ENCODE measurements at regions not wholly inside any gene's neighbourhood (a gene's known extent, or its start where the extent isn't known, plus 50 kb on each side); places are given as distances from the start of the nearest gene placed in this dataset.

DNA sequence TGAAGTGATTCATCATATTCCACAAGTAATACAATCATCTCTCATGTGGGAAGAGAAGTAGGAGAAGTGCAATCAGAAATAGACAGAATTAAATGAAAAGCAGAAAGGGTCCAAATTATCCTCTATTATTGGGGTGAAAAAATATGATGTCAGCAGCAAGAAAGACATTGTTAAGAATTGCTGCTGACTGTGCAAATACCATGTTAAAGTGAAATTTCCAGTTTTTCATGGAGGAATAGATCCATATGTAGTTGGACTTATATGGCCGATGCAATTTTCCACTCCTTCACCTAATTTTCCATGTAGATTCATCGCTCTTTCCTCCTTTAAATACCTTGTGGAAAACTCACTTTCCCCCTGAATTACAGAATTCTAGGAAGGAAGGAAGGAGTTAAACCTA, 819.8 kb downstream of the GATA3 start:
- DNase-seq (ENCODE audit: low read depth in 2 of 2) = no peak

DNA sequence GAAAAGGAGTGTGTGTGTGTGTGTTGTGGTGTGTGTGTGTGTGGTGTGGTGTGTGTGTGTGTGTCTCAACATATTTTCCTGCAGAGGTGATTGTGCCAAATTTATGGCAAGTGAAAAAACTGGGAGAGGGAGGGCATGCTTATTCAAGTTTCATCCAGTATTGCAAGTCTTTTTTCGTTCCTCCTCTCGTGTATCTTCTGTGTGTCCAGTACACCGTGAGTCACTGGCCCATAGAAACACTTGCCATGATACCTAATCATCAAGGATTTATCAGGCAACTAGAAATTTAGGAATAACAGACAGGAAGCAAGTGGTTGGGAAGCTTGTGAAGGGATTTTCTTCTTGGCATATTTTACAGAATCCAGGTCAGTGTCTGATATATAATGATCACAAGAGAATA, 820.5 kb downstream of the GATA3 start:
- DNase-seq (ENCODE audit: low read depth in 2 of 2) = no peak

DNA sequence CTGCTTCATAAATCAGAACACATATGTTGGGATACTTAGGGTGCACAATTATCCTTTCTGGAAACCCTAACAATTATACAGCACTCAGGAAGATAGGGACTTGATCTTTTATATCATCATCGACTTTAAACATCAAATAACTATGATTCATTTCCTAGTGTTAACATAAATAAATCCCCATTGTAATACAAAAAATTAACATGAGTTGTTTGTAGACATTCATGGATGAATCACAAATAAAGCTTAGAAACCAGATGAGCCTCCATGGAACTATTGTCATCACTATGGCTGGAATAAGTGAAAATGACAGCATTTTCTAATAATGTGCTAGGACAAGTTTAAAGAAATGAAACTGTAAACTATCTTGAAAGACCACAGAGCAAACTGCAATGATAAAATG, 821.7 kb downstream of the GATA3 start:
- DNase-seq (ENCODE audit: low read depth in 2 of 2) = no peak

DNA sequence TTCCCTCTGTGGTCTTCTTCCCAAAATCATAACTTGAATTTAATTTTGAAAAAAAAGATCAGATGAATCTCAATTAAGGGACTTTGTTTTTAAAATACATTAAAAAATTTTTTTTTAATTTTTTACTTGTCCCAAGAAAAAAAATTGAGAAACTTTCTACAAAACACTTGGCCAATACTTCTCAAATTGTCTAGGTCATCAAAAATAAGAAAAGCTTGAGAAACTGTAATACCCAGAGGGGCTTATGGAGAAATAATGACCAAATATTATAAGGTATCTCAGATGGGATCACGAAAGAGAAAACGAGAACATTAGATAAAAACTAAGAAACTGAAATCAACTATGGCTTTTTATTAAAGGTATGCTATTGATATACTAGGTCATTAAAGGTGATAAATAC, 835.0 kb downstream of the GATA3 start:
- no peak for DNase-seq (ENCODE audit: low read depth in 2 of 2)

DNA sequence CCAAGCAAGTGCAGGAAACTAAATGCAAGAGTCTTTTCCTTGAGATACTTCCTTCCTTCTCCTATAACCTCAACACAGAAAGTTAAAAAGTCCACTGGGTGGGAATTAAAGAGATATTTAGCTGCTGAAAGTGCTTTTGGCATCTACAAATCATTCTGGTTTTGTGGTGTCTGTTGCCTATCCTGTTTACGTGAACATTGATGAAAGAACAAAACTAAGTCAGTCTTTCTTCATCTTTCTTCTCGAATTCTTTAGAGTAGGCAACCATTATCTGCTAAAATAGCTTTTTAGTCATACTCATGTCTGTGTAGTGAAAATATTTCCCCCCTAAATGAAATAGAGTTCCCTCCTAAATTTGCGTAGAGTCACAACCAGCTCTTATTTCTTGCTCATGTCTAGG, 838.6 kb downstream of the GATA3 start:
- no peak for DNase-seq (ENCODE audit: low read depth in 2 of 2)

DNA sequence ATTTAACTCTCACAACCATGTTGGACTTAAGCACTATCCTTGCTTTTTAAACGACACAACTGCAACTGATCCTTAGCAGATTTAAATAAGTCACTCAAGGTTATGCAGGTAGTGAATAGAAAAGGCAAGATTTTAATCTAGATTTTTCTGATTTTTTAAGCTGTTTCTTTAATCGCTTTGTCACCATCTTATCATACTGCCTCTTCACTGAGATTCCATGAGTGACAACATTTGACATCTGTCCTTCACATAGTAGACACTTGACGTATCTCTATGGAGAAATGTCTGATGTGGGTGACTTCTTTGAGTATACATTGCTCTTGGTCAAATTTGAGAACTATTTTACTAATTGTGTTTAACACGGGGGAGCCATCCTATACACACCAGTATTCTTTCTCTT, 839.7 kb downstream of the GATA3 start:
- DNase-seq (ENCODE audit: low read depth in 2 of 2) = no peak

DNA sequence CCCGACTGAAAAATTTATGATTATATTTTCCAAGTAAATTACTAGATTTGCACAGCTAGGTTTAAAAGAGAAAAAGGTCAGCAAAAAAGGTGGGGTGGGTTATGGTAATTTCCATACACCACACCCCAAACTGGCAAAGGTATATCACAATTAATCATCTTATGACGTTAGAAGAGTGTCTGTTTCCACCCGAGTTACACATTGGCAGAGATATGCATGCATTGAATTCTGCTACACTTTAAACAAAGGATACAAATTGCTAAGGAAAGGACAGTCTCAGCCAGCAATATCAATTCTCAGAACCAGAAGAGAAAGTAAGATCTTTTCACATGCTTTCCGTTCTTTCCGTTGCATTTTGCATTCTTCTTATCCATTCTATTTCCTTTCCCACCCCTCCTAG, 843.3 kb downstream of the GATA3 start:
- DNase-seq (ENCODE audit: low read depth in 2 of 2) = no peak

DNA sequence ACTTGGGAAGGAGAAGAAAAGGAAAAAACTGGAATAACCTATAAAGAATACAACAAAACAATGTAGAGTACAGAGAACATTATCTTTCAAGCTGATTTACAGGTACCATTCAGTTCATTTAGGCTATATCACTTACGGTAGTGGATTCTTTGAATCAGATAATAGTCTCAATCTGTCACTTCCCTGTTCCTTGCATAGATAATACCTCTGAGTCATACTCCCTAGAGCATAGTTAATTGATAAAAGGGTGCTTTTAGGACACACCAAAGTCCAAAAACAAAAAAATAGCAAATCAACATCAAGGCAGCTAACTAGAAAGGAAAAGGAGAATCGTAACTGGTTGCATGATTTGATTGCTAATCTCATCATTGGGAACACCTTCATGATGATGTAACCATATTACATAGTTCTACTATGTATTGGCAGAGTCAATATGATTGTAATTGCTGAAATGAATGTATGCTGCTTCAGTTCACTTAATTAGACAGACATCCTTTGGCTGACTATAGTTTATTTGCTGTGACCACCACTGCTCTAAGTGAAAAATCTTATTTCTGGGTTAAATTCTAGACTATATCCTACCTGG, 844.4 kb downstream of the GATA3 start:
- DNase-seq (ENCODE audit: low read depth in 2 of 2) = no peak

DNA sequence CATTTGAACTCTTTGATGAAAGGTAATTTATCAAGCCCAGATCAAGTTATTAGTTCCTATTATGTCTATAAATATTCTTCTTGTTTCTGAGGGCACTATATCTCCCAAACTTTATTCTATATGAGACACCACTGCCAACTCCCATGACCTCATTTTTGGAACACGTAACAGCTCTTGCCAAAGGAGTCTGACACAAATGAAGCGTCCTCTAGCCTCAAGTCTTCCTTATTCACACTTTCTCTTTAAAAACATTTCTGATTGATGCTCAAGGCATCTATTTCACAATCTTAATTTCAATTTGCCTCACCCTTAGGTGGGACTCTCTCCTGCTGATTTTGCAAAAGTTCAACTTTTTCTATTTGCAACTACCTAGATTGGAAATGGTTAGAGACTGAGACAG, 848.4 kb downstream of the GATA3 start:
- DNase-seq (ENCODE audit: low read depth in 2 of 2) = no peak

DNA sequence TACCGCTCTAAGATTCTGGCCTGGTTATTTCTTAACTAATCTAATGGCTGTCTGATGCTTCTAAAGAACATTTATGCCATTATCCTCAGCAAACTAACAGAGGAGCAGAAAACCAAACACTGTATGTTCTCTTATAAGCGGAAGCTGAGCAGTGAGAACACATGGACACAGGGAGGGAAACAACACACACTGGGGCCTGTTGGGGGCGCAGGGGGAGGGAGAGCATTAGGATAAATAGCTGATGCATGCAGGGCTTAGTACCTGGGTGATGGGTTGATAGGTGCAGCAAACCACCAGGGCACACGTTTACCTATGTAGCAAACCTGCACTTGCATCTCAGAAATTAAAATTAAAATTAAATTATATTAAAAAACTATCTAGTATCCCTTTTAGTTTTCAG, 853.5 kb downstream of the GATA3 start:
- DNase-seq (ENCODE audit: low read depth in 2 of 2) = no peak

DNA sequence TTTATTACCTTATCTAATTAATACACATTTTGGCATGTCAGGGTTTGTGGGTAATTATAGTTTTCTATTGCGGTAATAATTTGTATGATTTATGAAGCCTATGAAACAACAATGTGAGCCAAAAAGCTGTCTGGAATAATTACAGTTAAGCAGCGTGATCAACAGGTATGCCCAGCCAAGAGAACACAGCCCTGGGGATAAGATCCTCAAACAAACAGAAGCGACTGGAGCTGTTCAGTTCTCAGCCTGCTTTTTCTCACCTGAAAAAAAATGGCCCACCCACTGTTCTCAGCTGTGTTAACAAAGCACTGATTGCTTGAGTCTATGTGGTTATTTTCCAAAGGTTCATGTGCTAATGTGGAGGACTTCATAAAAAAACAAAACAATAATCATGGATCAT, 855.8 kb downstream of the GATA3 start:
- DNase-seq (ENCODE audit: low read depth in 2 of 2) = no peak

DNA sequence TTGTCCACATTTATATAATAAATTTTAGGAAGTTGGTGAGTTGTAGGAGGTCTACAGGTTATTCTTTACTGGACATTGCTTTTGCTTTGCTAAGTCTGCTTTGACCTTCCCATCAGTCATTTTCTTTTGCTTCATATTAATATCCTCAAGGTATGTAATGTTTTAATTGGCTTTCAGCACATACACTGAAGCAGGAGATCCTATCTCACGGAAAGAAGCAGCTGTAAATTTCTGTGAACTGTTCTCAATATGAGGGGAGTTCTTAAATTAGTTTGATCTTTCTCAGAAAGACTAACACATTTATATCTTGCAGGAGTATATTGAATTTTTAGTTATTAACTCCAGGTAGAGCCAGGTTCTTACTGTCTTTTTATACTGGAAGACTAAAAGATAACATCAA, 856.5 kb downstream of the GATA3 start:
- DNase-seq (ENCODE audit: low read depth in 2 of 2) = no peak

DNA sequence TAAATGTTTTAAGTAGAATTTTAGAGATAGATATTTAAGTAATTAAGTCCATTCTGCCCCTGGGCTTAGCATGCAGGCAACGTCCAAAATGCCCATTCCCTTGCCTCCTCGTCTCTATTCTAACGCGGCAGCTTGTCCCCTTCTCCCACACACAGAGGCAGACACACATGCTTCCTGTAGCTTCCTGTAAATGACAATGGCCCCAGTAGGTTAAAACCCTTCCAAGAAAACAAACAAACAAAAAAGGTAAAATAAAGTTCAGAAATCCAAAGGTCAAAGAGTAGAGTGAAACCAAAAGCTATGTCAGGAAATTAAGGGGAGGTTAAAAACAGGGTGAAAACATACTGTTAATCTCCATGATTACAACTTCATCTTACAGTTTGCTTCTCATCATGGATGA, 857.6 kb downstream of the GATA3 start:
- no peak for DNase-seq (ENCODE audit: low read depth in 2 of 2)

DNA sequence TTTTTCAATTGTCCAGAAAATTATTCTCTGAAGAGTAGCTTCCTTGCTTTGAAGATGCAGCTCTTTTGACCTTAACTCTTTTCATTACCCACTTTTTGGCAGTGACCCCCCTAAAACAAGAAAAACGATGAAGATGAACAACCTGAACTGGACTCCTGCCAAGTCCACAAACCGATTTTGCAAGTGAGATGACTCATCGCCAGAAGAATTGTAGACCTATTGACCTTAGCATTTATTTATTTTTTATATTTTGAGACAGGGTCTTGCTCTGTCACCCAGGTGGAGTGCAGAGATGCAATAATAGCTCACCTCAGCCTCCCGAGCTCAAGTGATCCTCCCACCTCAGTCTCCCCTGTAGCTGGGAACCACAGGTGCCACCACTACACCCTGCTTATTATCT, 859.2 kb downstream of the GATA3 start:
- DNase-seq (ENCODE audit: low read depth in 2 of 2) = no peak

DNA sequence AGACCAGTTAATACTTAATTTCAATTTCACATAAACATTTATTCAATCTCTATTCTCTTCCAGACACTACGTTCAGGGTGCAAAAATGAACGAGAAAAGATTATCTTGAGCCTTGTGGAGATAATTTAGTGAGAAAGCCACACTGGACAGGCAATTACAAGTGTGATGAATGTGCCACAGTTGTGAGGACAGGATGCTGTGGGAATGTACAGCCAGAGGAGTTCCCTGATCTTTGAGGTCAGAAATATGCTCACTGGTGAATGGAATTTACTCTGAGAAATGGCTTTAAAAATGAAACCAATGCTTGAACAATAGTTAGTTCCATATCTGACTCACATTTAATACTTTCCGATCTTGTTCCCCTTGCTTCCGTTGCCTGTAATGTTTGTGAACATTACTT, 864.8 kb downstream of the GATA3 start:
- no peak for DNase-seq (ENCODE audit: low read depth in 2 of 2)

DNA sequence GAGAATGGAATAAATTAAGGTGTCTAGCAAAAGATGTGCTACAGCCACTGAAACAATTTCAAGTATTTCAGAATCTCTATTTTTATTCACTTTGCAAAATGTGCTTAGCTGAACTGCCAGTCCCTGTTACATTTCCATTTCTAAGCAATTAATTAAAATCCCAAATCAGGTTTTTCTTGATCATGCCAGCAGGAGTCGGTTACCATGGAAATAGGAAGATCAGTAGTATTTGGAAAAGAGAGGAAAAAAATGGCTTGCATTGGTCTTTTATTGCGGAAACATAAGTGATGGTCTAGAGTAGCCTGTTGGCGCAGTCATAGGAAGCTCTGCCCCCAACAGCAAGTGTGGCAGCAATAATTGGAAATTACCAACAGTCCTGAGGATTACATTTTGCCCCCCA, 867.1 kb downstream of the GATA3 start:
- DNase-seq (ENCODE audit: low read depth in 2 of 2) = no peak

DNA sequence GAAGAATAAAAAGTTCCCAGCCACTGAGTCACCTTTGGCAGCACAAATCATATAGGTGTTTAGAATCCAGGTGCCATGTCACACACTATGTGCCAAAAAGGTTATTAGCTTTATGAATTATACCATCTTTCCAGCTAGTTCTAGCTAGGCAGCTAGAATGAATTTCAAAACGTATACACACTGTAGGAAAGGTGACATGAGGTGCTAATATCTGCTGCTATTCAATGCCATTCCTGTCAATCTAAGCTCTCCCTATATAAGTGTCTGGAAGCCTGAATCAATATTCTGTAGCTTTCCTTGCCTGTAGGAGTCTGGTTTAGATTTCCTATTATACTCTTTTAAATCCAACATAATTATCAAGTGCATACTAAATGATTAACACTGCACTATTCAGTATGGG, 868.6 kb downstream of the GATA3 start:
- no peak for DNase-seq (ENCODE audit: low read depth in 2 of 2)

DNA sequence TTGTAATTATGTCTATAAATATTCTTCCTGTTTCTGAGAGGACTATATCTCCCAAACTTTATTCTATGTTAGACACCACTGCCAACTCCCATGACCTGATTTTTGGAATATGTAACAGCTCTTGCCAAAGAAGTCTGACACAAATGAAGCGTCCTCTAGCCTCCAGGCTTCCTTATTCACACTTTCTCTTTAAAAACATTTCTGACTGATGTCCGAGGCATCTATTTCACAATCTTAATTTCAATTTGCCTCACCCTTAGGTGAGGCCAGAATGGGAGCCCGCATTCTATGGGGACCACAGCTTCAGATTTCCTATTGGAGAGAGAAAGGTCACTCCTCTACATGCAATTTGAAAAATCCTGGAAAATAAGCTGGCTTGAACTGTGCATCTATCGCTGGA, 873.2 kb downstream of the GATA3 start:
- no peak for DNase-seq (ENCODE audit: low read depth in 2 of 2)

DNA sequence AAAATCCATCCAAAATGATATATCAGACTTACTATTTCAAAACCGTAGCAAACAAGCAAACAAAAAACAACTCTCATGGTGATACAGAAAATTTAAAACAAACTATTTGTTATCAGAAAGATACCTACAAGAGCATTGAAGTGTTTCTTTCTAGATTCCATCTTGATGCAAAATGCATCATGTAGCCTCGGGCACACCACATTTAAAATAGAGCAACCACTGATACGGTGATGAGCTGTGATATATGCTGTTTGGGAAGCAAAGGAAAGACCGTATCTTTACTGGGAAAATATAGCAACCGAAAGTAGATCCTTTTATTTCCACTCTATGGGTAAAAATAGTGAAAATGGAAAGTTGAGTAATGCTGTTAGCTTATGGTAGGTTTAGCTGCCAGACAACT, 892.0 kb downstream of the GATA3 start:
- DNase-seq (ENCODE audit: low read depth in 2 of 2) = no peak

DNA sequence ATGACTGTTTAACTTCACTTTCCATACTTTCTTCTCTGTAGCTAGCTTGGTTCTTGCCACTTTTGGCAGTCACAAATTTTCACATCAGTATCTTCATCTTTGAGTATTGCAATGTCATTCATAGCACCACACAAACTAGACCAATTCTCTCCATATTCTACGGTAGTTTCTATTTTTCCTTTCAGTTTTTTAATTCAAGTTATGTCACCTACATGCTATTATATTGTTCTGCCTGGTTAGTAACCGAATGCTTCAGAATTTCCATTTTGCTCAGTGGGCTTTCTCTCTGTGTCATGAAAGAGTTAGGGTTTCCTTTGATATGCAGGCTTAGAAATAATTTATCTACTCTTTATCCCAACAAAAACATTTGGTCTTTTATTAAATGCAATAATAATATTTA, 896.5 kb downstream of the GATA3 start:
- DNase-seq (ENCODE audit: low read depth in 2 of 2) = no peak

DNA sequence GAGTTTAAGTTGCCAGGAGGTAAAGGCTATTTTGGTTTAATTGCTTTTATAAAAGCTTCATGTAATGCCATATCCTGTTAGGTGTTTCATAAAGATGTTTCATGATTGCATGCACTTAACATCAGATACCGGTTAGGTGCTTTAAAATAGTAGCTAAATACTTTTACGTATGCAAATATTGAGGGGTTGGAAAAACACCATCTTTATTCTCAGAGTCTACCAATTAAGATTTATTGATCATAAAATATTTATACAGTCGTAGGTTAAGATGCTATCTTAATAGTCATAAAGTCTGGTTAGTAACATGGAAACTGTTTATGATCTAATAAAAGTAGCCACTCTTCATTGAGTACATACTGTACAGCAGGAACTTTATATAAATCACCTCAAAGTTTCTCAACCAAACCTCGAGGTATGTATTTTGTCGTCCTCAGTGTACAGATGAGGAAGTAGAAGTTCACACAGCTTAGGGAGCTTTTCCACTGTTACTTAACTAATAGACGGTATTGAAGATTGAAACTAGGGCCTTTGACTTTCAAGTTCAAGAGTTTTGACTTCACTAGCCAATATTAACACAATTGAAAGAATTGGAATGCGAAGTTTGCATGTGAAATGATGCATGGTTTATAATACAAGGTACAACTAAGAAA, 897.1 kb downstream of the GATA3 start:
- no peak for DNase-seq (ENCODE audit: low read depth in 2 of 2)

DNA sequence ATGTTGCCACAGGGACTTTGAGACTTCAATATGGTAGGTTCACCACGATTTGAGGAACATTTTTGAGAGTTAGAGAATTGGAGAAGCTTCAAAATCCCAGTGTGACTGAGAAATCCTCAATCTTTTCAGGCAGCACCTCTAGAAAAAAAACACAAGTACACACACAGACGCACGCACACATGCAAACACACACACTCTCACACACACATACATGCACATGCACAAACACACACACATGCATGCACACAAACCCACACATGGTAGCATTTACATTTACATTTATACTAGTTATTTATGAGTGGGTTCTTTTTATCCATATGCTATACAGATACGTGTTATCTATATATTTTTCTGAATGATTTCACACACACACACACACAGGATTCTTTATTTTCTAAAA, 901.9 kb downstream of the GATA3 start:
- DNase-seq (ENCODE audit: low read depth in 2 of 2) = no peak

DNA sequence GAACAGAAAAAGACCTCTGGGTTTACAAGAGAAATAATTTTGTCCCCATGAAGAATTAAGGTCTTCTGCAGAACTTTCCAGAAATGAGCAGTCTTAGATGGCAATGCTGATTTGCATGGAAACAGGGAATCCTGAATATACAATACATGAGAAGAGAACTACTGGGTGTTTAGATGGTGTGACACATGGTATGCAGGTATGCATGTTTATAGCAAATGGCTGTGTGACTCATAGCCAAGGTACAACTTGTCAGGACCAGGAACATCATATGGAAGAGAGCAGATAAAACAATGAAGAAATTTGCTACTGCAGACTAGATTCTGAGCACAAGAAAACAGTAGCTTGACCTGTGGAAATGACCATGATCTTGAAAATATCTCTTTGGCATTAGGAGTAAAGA, 907.8 kb downstream of the GATA3 start:
- DNase-seq (ENCODE audit: low read depth in 2 of 2) = no peak

DNA sequence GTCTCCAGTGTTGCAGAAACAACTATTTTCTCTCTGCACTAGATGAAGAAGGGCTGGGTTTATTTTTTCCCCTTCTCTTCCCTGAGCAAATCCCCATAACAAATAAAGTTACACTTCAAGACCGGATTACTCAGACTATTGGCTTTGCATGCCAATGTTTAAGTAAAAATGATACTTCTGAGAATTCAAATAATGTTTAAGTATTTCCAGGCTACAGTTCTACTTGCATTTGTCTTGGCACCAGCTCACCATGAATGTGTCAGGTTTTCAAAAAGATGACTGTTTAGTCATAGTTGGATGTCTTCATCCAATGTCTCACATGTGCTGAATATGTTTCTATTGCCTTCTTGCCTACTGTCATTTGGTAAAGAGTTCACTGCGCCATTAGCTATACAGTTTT, 912.6 kb downstream of the GATA3 start:
- DNase-seq (ENCODE audit: low read depth in 2 of 2) = no peak

Measured in activated CD4-positive, alpha-beta T cell treated with anti-CD3 and anti-CD28 coated beads for 24 hours (primary cell).